ENCODE measurements at regions not wholly inside any gene's neighbourhood (a gene's known extent, or its start where the extent isn't known, plus 50 kb on each side); places are given as distances from the start of the nearest gene placed in this dataset.
"Not testable (repeated sequence)": the region's sequence is repeated elsewhere in the genome, so short reads cannot be mapped to it uniquely, and the experiment has no call there.

- H3K36me3 ChIP-seq (ENCODE audit: insufficient read depth, low read length): no peaks in the 10 kb centered on the region
- no peaks in the 10 kb centered on the region for H3F3A ChIP-seq (ENCODE audit: insufficient read depth, low read length, poor library complexity, severe bottlenecking)
- no peak overlapping the region for H3K4me3 ChIP-seq (ENCODE audit: low read length)
- no peak overlapping the region for H3K4me2 ChIP-seq (ENCODE audit: low read length)
- H3K9me3 ChIP-seq (ENCODE audit: low read length): no peaks in the 10 kb centered on the region
- H4K20me1 ChIP-seq (ENCODE audit: insufficient read depth): no peaks in the 10 kb centered on the region
- no peaks in the 10 kb centered on the region for H3K9me2 ChIP-seq (ENCODE audit: insufficient read depth, low read length)
- H3K27me3 ChIP-seq (ENCODE audit: insufficient read depth, low read depth, low read length): no peaks in the 10 kb centered on the region
- no peak overlapping the region for H2AFZ ChIP-seq (ENCODE audit: low read depth, low read length)
- H3K9ac ChIP-seq (ENCODE audit: low read length): no peak overlapping the region
- no peak overlapping the region for H3K27ac ChIP-seq (ENCODE audit: low read length)
- no peaks in the 10 kb centered on the region for H3K79me2 ChIP-seq (replicated peaks; ENCODE audit: insufficient read depth, low read length)
- TF ChIP-seq MXI1 (conservative IDR thresholded peaks at IDR 0.05; ENCODE audit: poor library complexity, severe bottlenecking) (no peak), EP300 (conservative IDR thresholded peaks at IDR 0.05; ENCODE audit: poor library complexity, severe bottlenecking) (no peak), EZH2 (IDR thresholded peaks at IDR 0.05; ENCODE audit: borderline replicate concordance, insufficient read depth, low read length, poor library complexity, severe bottlenecking) (no peak), TAF1 (IDR thresholded peaks at IDR 0.05; ENCODE audit: low read depth) (no peak), RAD21 (conservative IDR thresholded peaks at IDR 0.05) (no peak), POLR2AphosphoS5 (IDR thresholded peaks at IDR 0.05) (no peak), REST (IDR thresholded peaks at IDR 0.05; ENCODE audit: borderline replicate concordance) (no peak), SMC3 (conservative IDR thresholded peaks at IDR 0.05; ENCODE audit: poor library complexity) (no peak), CTCF (IDR thresholded peaks at IDR 0.05; ENCODE audit: poor library complexity, severe bottlenecking) (no peak)
Observed at GRCh38 chr6:133787859-133788505, 100.9 kb upstream of the TCF21 start.

GRCh38 chr6:133788556-133788955 is 100.4 kb upstream of the TCF21 start:
- H3K4me3 ChIP-seq (ENCODE audit: low read length): no peak overlapping the region
- no peaks in the 10 kb centered on the region for H3K36me3 ChIP-seq (ENCODE audit: insufficient read depth, low read length)
- H3F3A ChIP-seq (ENCODE audit: insufficient read depth, low read length, poor library complexity, severe bottlenecking): no peaks in the 10 kb centered on the region
- no peaks in the 10 kb centered on the region for H3K27me3 ChIP-seq (ENCODE audit: insufficient read depth, low read depth, low read length)
- H2AFZ ChIP-seq (ENCODE audit: low read depth, low read length): no peak overlapping the region
- H3K9me2 ChIP-seq (ENCODE audit: insufficient read depth, low read length): no peaks in the 10 kb centered on the region
- H3K27ac ChIP-seq (ENCODE audit: low read length): no peak overlapping the region
- no peaks in the 10 kb centered on the region for H4K20me1 ChIP-seq (ENCODE audit: insufficient read depth)
- no peaks in the 10 kb centered on the region for H3K9me3 ChIP-seq (ENCODE audit: low read length)
- H3K4me2 ChIP-seq (ENCODE audit: low read length): no peak overlapping the region
- no peak overlapping the region for H3K9ac ChIP-seq (ENCODE audit: low read length)
- H3K79me2 ChIP-seq (replicated peaks; ENCODE audit: insufficient read depth, low read length): no peaks in the 10 kb centered on the region
- TF ChIP-seq SMC3 (conservative IDR thresholded peaks at IDR 0.05; ENCODE audit: poor library complexity) (no peak), POLR2AphosphoS5 (IDR thresholded peaks at IDR 0.05) (no peak), MXI1 (conservative IDR thresholded peaks at IDR 0.05; ENCODE audit: poor library complexity, severe bottlenecking) (no peak), RAD21 (conservative IDR thresholded peaks at IDR 0.05) (no peak), REST (IDR thresholded peaks at IDR 0.05; ENCODE audit: borderline replicate concordance) (no peak), EP300 (conservative IDR thresholded peaks at IDR 0.05; ENCODE audit: poor library complexity, severe bottlenecking) (no peak), TAF1 (IDR thresholded peaks at IDR 0.05; ENCODE audit: low read depth) (no peak)

- H2AFZ ChIP-seq (ENCODE audit: low read depth, low read length); H3K4me2 ChIP-seq (ENCODE audit: low read length); H4K20me1 ChIP-seq (ENCODE audit: insufficient read depth); H3K9me2 ChIP-seq (ENCODE audit: insufficient read depth, low read length); H3K27me3 ChIP-seq (ENCODE audit: insufficient read depth, low read depth, low read length); H3K9ac ChIP-seq (ENCODE audit: low read length); H3K27ac ChIP-seq (ENCODE audit: low read length); H3K4me3 ChIP-seq (ENCODE audit: low read length); H3K79me2 ChIP-seq (replicated peaks; ENCODE audit: insufficient read depth, low read length); H3F3A ChIP-seq (ENCODE audit: insufficient read depth, low read length, poor library complexity, severe bottlenecking); H3K9me3 ChIP-seq (ENCODE audit: low read length); H3K36me3 ChIP-seq (ENCODE audit: insufficient read depth, low read length): not testable (repeated sequence)
Observed at GRCh38 chr6:133789449-133789848, 99.5 kb upstream of the TCF21 start.

GRCh38 chr6:133790756-133791155 is 98.2 kb upstream of the TCF21 start:
- H3K9me2 ChIP-seq (ENCODE audit: insufficient read depth, low read length); H3K27me3 ChIP-seq (ENCODE audit: insufficient read depth, low read depth, low read length); H3F3A ChIP-seq (ENCODE audit: insufficient read depth, low read length, poor library complexity, severe bottlenecking); H3K79me2 ChIP-seq (replicated peaks; ENCODE audit: insufficient read depth, low read length); H3K9ac ChIP-seq (ENCODE audit: low read length); H3K36me3 ChIP-seq (ENCODE audit: insufficient read depth, low read length); H4K20me1 ChIP-seq (ENCODE audit: insufficient read depth); H3K4me3 ChIP-seq (ENCODE audit: low read length); H2AFZ ChIP-seq (ENCODE audit: low read depth, low read length); H3K9me3 ChIP-seq (ENCODE audit: low read length); H3K27ac ChIP-seq (ENCODE audit: low read length); H3K4me2 ChIP-seq (ENCODE audit: low read length): not testable (repeated sequence)

Measured in neural cell (in vitro differentiated cells).